ENCODE measurements at regions not wholly inside any gene's neighbourhood (a gene's known extent, or its start where the extent isn't known, plus 50 kb on each side); places are given as distances from the start of the nearest gene placed in this dataset.
A peak's percentile ranks its signal among the peaks of the same experiment; 100 is the strongest.

- no peak overlapping the region for H3K4me3 Mint-ChIP-seq
- no peaks in the 10 kb centered on the region for H3K9me3 Mint-ChIP-seq
- H3K27ac Mint-ChIP-seq = no peak overlapping the region
- peaks cover 5% of the 10 kb centered on the region for H3K36me3 Mint-ChIP-seq
- H3K4me1 Mint-ChIP-seq = peaks cover 0 to 3% (median 0%) of the 10 kb centered on the region in 3 donors
- H3K27me3 Mint-ChIP-seq = peaks cover 11% of the 10 kb centered on the region
These were observed 124.6 kb upstream of the BCL2L14 start for GRCh38 chr12:11946161-11946560.

- Mint-ChIP-seq H3K36me3 (peaks cover 5% of the 10 kb centered on the region), H3K4me1 (peaks cover 0 to 3% (median 0%) of the 10 kb centered on the region in 3 donors), H3K27ac (no peak overlapping the region), H3K9me3 (no peaks in the 10 kb centered on the region), H3K27me3 (peaks cover 11% of the 10 kb centered on the region), H3K4me3 (peak overlapping the region in 1 of 4 donors; percentile 33)
These were observed 123.5 kb upstream of the BCL2L14 start for GRCh38 chr12:11947213-11947612.

GRCh38 chr12:11949738-11950411 lies 120.9 kb upstream of the BCL2L14 start:
- Mint-ChIP-seq H3K27ac (peak overlapping the region in 1 of 3 donors; percentile 17), H3K4me1 (peaks cover 0 to 6% (median 0%) of the 10 kb centered on the region in 3 donors)

DNA sequence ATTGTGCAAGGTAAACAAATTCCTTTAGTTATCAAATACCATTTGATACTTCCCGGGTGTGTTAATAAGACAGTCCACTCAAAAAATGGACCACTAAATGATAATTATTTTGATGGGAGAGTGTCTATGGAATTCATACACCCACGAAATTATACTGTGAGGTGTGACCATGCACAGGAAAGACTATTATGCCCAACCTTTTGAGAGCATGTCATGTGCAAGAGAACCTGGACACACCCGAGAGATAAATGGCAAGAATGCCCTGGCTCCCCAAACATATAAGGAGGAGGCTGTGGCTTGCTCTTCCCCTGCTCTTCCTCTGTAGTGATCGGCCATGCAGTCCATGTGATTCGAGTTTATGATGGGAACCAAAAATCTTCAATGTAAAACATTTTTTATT lies 119.5 kb upstream of the BCL2L14 start:
- H3K9me3 Mint-ChIP-seq = no peaks in the 10 kb centered on the region
- peaks cover 16% of the 10 kb centered on the region for H3K27me3 Mint-ChIP-seq
- no peak overlapping the region for H3K27ac Mint-ChIP-seq
- H3K4me1 Mint-ChIP-seq = peaks cover 0 to 2% (median 0%) of the 10 kb centered on the region in 3 donors
- no peak overlapping the region for H3K4me3 Mint-ChIP-seq
- H3K36me3 Mint-ChIP-seq = peaks cover 2% of the 10 kb centered on the region

More at GRCh38 chr12:11949738-11950411, 120.9 kb upstream of the BCL2L14 start:
- Mint-ChIP-seq H3K4me3 (no peak overlapping the region), H3K9me3 (no peaks in the 10 kb centered on the region), H3K27me3 (peaks cover 13% of the 10 kb centered on the region), H3K36me3 (peaks cover 5% of the 10 kb centered on the region)

DNA sequence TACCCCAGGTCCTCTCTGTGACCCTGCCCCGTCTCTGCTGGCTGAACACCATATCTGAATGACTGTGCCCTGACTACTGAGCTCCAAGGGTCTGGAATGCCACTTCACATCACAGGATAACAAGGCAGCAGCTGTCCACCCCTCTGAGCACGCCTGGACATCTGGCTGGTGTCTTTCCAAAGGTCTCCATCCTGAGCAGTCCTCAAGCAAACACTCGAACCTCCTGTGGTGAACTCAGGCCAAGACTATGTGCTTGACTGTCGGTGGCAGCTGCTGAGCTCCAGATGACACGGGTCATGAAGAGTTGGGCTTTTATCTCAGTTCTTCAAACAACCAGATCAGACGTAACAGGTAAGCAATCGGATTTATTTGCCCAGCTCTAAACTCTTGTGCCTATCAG lies 117.2 kb upstream of the BCL2L14 start:
- Mint-ChIP-seq H3K27me3 (peaks cover 17% of the 10 kb centered on the region), H3K4me1 (peaks cover 0 to 2% (median 1%) of the 10 kb centered on the region in 3 donors), H3K36me3 (peaks cover 1% of the 10 kb centered on the region), H3K4me3 (no peak overlapping the region), H3K9me3 (no peaks in the 10 kb centered on the region), H3K27ac (no peak overlapping the region)

DNA sequence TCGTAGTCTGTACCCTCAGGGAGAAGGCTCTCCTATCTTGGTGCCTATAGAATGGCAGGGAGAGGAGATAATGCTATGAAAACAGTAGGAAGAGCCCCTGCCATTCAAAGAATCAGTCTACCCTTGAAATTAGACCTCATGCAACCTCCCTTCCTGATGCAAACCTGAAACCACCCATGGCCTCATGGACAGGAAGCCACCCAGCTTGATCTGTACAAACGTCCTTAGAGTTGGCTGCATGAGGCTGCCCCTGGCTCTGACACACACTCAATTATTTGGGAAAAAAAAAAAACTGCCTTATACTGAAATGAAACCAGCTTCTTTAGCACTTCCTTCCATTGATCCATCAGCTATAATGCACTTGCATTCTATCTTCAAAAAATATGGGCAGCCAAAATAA lies 116.6 kb upstream of the BCL2L14 start:
- Mint-ChIP-seq H3K36me3 (peaks cover 1% of the 10 kb centered on the region), H3K4me3 (no peak overlapping the region), H3K9me3 (no peaks in the 10 kb centered on the region), H3K4me1 (peaks cover 0 to 5% (median 2%) of the 10 kb centered on the region in 3 donors), H3K27me3 (peaks cover 19% of the 10 kb centered on the region), H3K27ac (no peak overlapping the region)

DNA sequence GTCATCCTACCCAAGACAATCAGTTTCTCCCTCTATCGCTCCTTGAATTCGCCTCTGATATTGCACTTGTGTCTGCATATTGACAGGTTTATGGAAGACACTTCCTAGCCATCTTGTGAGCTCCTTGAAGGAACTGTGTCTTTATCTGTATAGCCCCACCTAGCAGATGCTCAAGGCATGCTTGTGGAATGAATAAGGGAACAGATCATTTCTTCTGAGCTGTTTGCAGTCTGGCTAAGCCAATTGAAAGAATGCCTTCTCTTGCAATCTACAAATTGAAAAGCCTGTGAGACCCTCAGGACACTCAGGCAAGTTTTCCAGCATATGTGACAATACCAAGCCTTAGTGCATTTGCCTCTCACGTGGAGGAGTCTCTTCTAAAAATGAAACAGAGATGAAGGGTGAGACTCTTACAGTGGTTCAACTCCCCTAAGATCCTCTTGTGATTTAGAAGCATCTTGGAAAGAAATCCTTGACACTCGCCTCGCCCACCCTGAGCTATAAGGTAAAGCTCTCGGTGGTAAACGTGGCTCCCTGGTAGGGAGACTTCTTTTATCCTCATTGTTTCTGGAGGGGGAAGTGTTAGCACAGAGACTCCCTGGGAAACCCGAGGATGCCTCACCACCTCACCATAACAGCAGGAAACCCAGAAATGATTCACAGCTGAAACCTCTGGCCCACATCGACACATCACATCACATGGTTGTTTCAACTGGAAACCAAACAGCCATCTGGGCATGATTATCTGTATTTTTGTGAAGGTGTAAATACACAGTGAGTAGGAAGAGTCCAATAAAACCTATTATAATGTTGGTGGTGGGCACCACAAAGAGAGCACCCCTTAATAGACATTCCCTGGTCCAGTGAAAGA lies 112.3 kb upstream of the BCL2L14 start:
- Mint-ChIP-seq H3K36me3 (peaks cover 1% of the 10 kb centered on the region), H3K27ac (no peak overlapping the region), H3K4me3 (no peak overlapping the region), H3K9me3 (no peaks in the 10 kb centered on the region), H3K4me1 (peaks cover 0 to 5% (median 2%) of the 10 kb centered on the region in 3 donors), H3K27me3 (peaks cover 20% of the 10 kb centered on the region)

DNA sequence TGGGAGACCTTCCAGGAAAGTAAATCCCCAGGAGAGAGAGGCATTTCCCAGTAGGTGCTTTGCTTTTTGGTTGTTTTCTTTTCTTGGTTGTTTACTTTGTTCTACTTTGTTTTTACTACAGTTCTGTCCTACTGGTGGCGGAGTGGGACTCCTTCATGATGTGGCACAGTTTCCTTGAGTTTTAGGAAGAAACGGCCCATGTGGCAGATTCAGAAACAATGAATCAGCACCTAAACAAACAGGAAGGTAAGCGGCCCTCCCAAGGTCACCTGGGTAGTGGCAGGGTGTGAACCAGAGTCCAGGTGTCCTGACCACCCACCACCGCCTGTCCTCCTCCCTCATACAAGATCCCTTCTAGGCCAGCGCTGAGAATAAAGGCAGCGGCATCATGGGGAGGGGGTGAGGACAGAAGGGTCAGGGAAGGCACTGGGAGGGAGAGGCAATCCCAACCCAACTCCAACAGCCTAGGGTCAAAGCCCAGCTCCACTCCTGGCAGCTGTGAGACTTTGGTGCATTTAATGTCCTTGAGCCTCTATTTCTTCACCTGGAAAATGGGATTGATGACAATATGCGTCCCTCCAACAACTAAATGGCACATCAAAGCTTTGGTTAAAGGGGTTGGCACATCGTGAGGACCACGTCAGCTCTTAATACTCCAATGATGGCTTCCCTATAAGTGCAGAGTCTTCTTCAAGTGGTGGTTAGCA lies 111.5 kb upstream of the BCL2L14 start:
- Mint-ChIP-seq H3K4me1 (peaks cover 0 to 5% (median 0%) of the 10 kb centered on the region in 3 donors), H3K27ac (no peak overlapping the region), H3K27me3 (peaks cover 18% of the 10 kb centered on the region), H3K9me3 (no peaks in the 10 kb centered on the region), H3K4me3 (no peak overlapping the region), H3K36me3 (peaks cover 1% of the 10 kb centered on the region)

GRCh38 chr12:11960646-11961045 lies 110.1 kb upstream of the BCL2L14 start:
- Mint-ChIP-seq H3K4me3 (no peak overlapping the region), H3K27ac (no peak overlapping the region), H3K36me3 (peaks cover 1% of the 10 kb centered on the region), H3K9me3 (no peaks in the 10 kb centered on the region), H3K4me1 (peaks cover 0 to 5% (median 0%) of the 10 kb centered on the region in 3 donors), H3K27me3 (peaks cover 16% of the 10 kb centered on the region)

GRCh38 chr12:11961686-11962085 lies 109.1 kb upstream of the BCL2L14 start:
- H3K9me3 Mint-ChIP-seq = no peaks in the 10 kb centered on the region
- H3K4me3 Mint-ChIP-seq = no peak overlapping the region
- H3K27me3 Mint-ChIP-seq = peaks cover 8% of the 10 kb centered on the region
- no peak overlapping the region for H3K27ac Mint-ChIP-seq
- H3K36me3 Mint-ChIP-seq = peaks cover 1% of the 10 kb centered on the region
- H3K4me1 Mint-ChIP-seq = peaks cover 0 to 5% (median 0%) of the 10 kb centered on the region in 3 donors

GRCh38 chr12:11962860-11963259 lies 107.9 kb upstream of the BCL2L14 start:
- no peak overlapping the region for H3K27ac Mint-ChIP-seq
- no peaks in the 10 kb centered on the region for H3K9me3 Mint-ChIP-seq
- peaks cover 1% of the 10 kb centered on the region for H3K36me3 Mint-ChIP-seq
- no peak overlapping the region for H3K4me3 Mint-ChIP-seq
- H3K27me3 Mint-ChIP-seq = peaks cover 8% of the 10 kb centered on the region
- peaks cover 0 to 5% (median 0%) of the 10 kb centered on the region in 3 donors for H3K4me1 Mint-ChIP-seq

GRCh38 chr12:11963841-11964471 lies 106.8 kb upstream of the BCL2L14 start:
- Mint-ChIP-seq H3K36me3 (no peaks in the 10 kb centered on the region), H3K27ac (no peak overlapping the region), H3K4me3 (no peak overlapping the region), H3K9me3 (no peaks in the 10 kb centered on the region), H3K4me1 (no peaks in the 10 kb centered on the region), H3K27me3 (peaks cover 3% of the 10 kb centered on the region)

DNA sequence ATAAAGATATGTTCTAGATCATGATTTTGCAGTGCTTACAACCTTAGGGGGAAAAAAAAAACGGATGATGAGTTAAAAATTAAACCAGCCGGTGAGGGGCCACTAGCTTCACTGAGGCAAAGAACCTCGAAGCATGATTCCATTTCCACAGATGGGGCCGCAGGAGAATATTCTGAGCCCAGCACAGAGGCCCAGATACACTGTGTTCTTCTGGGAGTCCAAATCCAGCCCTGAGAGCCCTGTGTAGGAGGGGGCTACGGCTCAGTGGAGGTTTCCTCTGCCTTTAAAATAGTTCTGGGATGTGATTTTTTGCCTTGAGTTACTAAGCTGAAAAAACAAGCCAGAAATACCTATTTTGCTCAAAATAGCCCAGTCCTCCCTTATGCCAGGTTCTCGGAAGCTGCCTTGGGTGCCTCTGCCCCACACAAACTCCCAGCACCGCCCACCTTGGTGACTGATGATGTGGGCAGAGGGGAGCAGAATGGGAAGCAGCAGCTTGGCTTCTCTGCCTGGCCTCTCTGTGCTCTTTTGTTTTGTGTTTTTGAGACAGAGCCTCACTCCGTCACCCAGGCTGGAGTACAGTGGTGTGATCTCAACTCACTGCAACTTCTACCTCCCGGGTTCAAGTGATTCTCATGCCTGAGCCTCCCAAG lies 105.4 kb upstream of the BCL2L14 start:
- Mint-ChIP-seq H3K4me3 (no peak overlapping the region), H3K27ac (no peak overlapping the region), H3K9me3 (no peaks in the 10 kb centered on the region), H3K27me3 (peaks cover 5% of the 10 kb centered on the region), H3K4me1 (no peaks in the 10 kb centered on the region), H3K36me3 (no peaks in the 10 kb centered on the region)

- H3K36me3 Mint-ChIP-seq = no peaks in the 10 kb centered on the region
- H3K9me3 Mint-ChIP-seq = no peaks in the 10 kb centered on the region
- no peaks in the 10 kb centered on the region for H3K4me1 Mint-ChIP-seq
- peaks cover 4% of the 10 kb centered on the region for H3K27me3 Mint-ChIP-seq
- H3K4me3 Mint-ChIP-seq = no peak overlapping the region
- H3K27ac Mint-ChIP-seq = no peak overlapping the region
These were observed 103.2 kb upstream of the BCL2L14 start for GRCh38 chr12:11967376-11968047.
